GM12875 (cell line): ENCODE measurements at regions not wholly inside any gene's neighbourhood (a gene's known extent, or its start where the extent isn't known, plus 50 kb on each side); places are given as distances from the start of the nearest gene placed in this dataset.

Experiments used
- H3K4me3 ChIP-seq: one replicate; pipeline ENCODE4 v1.5.1; 2011; ENCODE audit warnings: low read depth, low read length, control low read depth
- CTCF ChIP-seq: IDR thresholded peaks from 2 replicates; pipeline ENCODE4 v1.5.1; 2011; ENCODE audit warnings: low read depth, mild to moderate bottlenecking, control low read depth, inconsistent platforms, low read length, moderate library complexity, borderline replicate concordance; ENCODE audit not compliant: insufficient read depth

DNA sequence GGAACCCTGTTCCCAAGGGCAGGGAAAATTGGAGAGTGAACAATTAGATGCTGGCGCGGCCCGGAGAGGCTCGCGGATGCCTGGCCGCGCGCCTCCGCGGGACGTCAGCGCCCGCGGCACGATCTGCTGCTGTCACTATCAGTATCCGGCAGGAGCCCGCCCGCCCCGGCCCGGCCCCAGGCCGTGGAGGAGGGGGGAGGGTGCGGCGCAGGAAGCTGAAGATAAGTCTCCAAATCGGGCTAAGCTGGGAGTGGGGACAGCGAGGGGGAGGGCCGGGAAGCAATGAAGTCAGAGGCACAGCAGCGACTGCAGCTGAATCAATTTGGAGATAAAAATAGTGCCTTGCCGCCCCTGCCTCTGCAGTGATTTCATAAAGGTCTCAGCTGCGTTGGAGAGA is 441.5 kb upstream of the KLF12 start:
- TF ChIP-seq CTCF: no peak

GRCh38 chr13:74574964-74575728 is 440.9 kb upstream of the KLF12 start:
- H3K4me3 ChIP-seq: no peak overlapping the region
- TF ChIP-seq CTCF: no peak

More for the DNA sequence above, 441.5 kb upstream of the KLF12 start:
- H3K4me3 ChIP-seq: no peak overlapping the region

DNA sequence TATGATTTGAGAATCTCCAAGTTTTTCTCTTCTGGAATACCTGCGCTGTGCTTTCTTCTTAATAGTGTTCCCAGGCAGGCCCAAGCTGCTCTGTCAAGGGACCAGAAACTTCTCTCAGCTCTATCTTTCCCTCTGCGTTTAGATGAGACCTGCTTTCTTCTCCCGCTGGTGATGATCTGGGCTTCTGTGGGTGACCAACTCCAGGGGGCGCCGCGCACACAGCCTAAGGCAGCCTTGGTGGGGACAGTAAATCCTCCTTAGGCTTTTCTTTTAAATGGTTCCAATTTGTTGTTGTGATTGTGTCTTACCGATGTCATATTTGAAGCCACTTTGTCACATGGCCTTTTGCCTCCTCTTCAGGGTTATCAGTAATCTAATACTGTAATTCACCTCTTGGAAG is 439.4 kb upstream of the KLF12 start:
- 0 out of 2 replicates have a peak, but pooled peaks have one; percentile 22 for TF ChIP-seq CTCF
- no peak overlapping the region for H3K4me3 ChIP-seq

DNA sequence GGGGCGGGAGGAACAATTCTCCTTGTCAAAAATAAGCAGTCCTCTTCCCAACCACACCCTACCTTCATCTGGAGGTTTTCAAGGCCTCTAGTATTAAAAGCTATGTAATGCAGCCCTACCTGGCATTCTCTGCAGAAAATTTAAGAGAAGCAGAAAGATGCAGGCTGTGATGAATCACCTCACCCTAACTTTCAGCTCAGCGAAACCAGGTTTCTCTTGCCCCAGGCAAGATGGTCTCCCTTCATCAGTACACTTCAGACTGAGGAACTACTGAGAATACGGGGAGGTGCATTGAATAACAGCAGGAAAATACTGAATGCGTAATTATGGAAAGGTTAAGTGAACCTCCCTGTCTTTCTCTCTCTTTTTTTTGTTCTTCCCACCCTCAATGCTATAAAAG is 437.6 kb upstream of the KLF12 start:
- TF ChIP-seq CTCF: no peak
- no peak overlapping the region for H3K4me3 ChIP-seq

DNA sequence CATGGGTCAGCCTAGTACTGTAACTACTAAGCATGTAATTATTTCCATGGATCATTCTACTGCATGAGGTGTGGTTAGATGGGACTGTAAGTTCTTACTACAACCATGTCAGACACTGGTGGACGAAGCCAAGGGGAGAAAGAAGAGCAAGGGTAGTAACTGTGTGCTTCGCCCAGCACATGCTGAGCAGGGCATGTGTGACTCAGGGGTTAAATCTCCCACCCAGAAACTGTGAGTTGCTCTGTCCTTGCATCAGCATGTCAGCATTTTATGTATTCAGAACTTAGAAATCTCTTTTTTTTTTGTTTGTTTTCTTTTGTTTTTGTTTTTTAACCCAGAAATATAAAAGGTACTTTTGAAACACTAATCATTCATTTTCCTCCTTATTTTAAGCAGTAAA is 436.6 kb upstream of the KLF12 start:
- no peak overlapping the region for H3K4me3 ChIP-seq
- TF ChIP-seq CTCF: no peak

DNA sequence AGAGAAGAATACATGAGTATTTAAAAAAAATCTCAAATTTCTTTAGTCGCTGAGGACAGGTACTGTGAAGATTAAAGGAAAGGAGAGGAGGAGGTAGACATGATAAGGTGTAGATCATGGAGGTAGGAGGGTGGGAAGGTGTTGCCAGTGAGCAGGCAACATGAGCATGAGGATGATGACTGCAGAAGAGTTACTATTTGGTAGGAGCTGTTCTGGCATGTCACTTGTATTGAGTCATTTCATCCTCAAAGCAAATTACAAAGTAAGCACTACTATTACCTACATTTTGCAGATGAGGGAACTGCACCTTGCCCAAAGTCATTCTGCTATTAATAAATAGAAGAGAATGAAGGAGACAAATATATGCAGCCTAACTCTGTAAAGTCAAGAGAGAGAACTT is 435.8 kb upstream of the KLF12 start:
- TF ChIP-seq CTCF: no peak
- H3K4me3 ChIP-seq: no peak overlapping the region

- no peak for TF ChIP-seq CTCF
These were observed 435.0 kb upstream of the KLF12 start for GRCh38 chr13:74569251-74569650.

More at GRCh38 chr13:74569251-74569650, 435.0 kb upstream of the KLF12 start:
- no peak overlapping the region for H3K4me3 ChIP-seq
